ENCODE measurements at regions not wholly inside any gene's neighbourhood (a gene's known extent, or its start where the extent isn't known, plus 50 kb on each side); places are given as distances from the start of the nearest gene placed in this dataset.

DNA sequence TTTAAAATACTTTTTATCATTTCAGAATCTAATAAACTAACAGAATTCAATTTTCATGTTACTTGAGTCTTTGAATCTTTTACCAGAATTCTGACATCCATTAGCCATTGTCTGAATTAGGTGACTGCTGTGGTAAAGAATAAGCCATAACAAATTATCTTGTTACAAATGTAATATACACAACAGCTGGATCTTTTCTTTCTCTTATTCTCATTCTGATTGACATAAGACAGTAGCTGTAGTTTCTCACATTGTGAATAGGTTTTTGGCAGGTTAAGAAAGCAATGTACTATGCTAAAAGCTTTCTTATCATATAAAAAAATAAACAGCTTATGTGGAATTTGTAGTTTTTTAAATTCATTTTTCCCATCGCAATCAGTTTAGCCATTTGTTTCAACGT is 734.0 kb upstream of the PCDH9 start:
- no peaks in the 10 kb centered on the region for H3K4me1 ChIP-seq (replicated peaks in 1 of 2; ENCODE audit: control insufficient read depth in 2 of 2, insufficient read depth in 2 of 2, low read length in 2 of 2)
- no peak for ATAC-seq
- intact Hi-C loops (cut with micrococcal nuclease) = no loop called here
- ChIA-PET CTCF (ENCODE audit: low intra/inter-chr PET ratio) (no interaction called here), POLR2A (no interaction called here)
- no peak overlapping the region for H2AFZ ChIP-seq (ENCODE audit: low read depth, low read length)
- DNase-seq (ENCODE audit: extremely low read depth in 1 of 4, low spot score in 3 of 4) = no peak
- TF ChIP-seq CREBBP (IDR thresholded peaks at IDR 0.05; ENCODE audit: low read depth, low read length) = no peak
- TF ChIP-seq ZNF707 (CRISPR knock-in tag; conservative IDR thresholded peaks at IDR 0.05) = no peak
- TF ChIP-seq, protein P1, sequence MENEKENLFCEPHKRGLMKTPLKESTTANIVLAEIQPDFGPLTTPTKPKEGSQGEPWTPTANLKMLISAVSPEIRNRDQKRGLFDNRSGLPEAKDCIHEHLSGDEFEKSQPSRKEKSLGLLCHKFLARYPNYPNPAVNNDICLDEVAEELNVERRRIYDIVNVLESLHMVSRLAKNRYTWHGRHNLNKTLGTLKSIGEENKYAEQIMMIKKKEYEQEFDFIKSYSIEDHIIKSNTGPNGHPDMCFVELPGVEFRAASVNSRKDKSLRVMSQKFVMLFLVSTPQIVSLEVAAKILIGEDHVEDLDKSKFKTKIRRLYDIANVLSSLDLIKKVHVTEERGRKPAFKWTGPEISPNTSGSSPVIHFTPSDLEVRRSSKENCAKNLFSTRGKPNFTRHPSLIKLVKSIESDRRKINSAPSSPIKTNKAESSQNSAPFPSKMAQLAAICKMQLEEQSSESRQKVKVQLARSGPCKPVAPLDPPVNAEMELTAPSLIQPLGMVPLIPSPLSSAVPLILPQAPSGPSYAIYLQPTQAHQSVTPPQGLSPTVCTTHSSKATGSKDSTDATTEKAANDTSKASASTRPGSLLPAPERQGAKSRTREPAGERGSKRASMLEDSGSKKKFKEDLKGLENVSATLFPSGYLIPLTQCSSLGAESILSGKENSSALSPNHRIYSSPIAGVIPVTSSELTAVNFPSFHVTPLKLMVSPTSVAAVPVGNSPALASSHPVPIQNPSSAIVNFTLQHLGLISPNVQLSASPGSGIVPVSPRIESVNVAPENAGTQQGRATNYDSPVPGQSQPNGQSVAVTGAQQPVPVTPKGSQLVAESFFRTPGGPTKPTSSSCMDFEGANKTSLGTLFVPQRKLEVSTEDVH (IDR thresholded peaks at IDR 0.05; ENCODE audit: low read depth, partially characterized antibody) = no peak
- TF ChIP-seq PCBP1 (IDR thresholded peaks at IDR 0.05; ENCODE audit: low read depth, low read length, poor library complexity, severe bottlenecking) = no peak
- no peak for TF ChIP-seq RBM39 (optimal IDR thresholded peaks at IDR 0.05; ENCODE audit: low read depth, low read length)
- H3K79me2 ChIP-seq (ENCODE audit: control insufficient read depth, insufficient read depth, low read length) = no peaks in the 10 kb centered on the region
- H3K27ac ChIP-seq (ENCODE audit: extremely low read depth, low read depth, low read length) = no peak overlapping the region
- FAIRE-seq = no peak
- H3K9me1 ChIP-seq (ENCODE audit: control insufficient read depth, insufficient read depth, low read length) = no peaks in the 10 kb centered on the region
- no peak overlapping the region for H3K4me3 ChIP-seq
- H3K27me3 ChIP-seq (ENCODE audit: control insufficient read depth in 2 of 2, insufficient read depth in 2 of 2, low read length in 2 of 2) = no peaks in the 10 kb centered on the region
- no peak overlapping the region for H3K4me2 ChIP-seq (ENCODE audit: insufficient read depth, low read length)
- WGBS (ENCODE audit: insufficient coverage, low coverage, missing lambda C conversion rate) = 0% methylated on average over 2 of the region's 2 CpGs
- no peak overlapping the region for H3K9ac ChIP-seq (ENCODE audit: insufficient read depth in 1 of 2, low read depth in 2 of 2, low read length in 2 of 2)
- no peaks in the 10 kb centered on the region for H4K20me1 ChIP-seq (replicated peaks; ENCODE audit: control insufficient read depth, insufficient read depth, low read length)
- no peaks in the 10 kb centered on the region for H3K36me3 ChIP-seq (ENCODE audit: control insufficient read depth, insufficient read depth, low read length)
- H3K9me3 ChIP-seq (replicated peaks; ENCODE audit: control insufficient read depth, insufficient read depth, low read depth, low read length) = no peaks in the 10 kb centered on the region
- in situ Hi-C loops (cut with MboI) = no loop called here
- no TSS peak for BruUV-seq (replicated peaks)

Measured in K562 (cell line).